T47D (cell line): ENCODE measurements at regions not wholly inside any gene's neighbourhood (a gene's known extent, or its start where the extent isn't known, plus 50 kb on each side); places are given as distances from the start of the nearest gene placed in this dataset.

Source experiments
- DNase-seq, 2 experiments: peaks; one replicate each; pipeline versions ENCODE4 v3.0.0 to v3.0.0-alpha.2; 2011 to 2012; ENCODE audit warnings: low read depth in 1 of 2, low spot score in 1 of 2
- JUND ChIP-seq: IDR thresholded peaks from 2 replicates; pipeline ENCODE4 v1.6.1; 2012; ENCODE audit warnings: low read depth
- in situ Hi-C: cut with HindIII; loops from 2 replicates; pipeline ENCODE4 v1.10.0; 2016; ENCODE audit warnings: low sequenced_read_pairs, low pct_unique_long_range_greater_than_20kb

DNA sequence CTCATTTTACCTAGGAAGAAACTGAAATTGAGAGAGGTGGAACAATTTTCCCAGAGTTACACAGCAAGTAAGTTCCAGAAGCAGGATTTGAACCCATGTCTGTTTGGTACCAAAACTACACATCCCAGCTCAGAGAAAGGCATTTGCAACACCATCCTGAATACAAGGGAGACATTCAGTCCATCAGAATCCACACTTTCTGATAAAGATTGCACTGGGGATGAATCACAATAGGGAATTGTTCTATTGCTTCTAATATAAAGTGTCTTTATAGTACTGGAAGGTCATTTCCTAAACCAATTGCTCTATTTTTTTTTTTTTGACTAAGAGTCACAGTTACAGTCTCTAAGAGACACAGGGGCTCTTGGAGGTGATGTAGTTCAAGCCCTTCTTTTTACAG is 208.1 kb upstream of the CADM1 start:
- no peak for TF ChIP-seq JUND
- in situ Hi-C loops: no loop called here
- DNase-seq: no peak

DNA sequence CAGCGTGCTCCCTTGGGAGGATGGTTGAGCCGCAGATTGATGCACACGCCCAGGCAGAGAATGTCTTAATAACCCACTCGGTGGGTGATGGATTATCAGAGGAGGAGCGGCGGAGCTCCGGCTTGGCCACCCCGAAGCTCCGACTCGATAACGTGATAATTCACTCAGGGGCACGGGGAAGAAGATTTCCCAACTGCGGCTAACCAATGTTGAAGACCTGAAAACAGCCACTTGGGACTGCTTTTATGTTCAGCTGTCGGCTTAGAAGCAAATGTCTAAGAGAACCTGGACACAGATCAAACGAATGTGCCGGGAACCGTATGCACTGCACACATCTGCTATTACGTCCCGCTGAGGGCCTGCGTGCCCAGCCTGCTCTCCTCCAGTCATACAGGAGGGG is 206.8 kb upstream of the CADM1 start:
- DNase-seq: no peak
- in situ Hi-C loops: no loop called here
- TF ChIP-seq JUND: no peak

DNA sequence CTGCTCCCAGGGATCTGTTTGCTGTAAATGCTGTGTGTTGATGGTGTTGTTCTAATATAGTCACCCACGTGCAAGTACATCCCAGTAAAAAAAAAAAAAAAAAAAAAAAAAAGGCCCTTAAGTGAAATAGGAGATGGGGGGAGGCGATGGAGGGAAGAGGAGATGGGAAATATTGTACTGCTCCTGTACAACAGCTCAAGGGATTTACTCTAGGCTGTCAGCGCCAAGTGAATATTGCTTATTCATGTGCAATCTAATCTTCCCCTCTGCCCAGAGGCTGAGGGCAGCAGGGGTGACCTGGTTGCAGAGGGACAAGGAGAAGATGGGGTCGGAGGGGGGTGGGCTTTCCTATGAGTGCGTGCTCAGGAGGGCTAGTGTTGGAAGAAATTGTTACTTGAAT is 206.2 kb upstream of the CADM1 start:
- no peak for DNase-seq
- no peak for TF ChIP-seq JUND
- in situ Hi-C loops: no loop called here

DNA sequence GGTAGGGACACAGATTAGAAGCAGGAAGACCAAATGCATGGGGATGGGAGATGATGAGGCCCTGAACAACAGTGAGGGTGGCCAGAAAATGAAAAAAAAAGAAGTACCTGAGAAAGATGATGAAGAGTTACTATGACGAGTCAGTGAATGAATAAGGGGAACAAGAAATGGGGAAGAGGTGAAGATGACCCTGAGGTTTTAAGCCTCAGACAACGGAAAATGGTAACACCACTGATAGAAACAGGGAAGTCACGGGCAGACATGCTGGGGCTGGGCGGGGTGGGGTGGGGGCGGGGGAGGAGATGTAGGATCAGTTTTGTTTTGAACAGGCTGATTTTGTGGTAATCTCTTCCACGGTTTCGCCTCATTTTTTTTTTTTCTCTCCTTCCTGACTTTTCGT is 205.1 kb upstream of the CADM1 start:
- no peak for TF ChIP-seq JUND
- DNase-seq: no peak
- in situ Hi-C loops: no loop called here

DNA sequence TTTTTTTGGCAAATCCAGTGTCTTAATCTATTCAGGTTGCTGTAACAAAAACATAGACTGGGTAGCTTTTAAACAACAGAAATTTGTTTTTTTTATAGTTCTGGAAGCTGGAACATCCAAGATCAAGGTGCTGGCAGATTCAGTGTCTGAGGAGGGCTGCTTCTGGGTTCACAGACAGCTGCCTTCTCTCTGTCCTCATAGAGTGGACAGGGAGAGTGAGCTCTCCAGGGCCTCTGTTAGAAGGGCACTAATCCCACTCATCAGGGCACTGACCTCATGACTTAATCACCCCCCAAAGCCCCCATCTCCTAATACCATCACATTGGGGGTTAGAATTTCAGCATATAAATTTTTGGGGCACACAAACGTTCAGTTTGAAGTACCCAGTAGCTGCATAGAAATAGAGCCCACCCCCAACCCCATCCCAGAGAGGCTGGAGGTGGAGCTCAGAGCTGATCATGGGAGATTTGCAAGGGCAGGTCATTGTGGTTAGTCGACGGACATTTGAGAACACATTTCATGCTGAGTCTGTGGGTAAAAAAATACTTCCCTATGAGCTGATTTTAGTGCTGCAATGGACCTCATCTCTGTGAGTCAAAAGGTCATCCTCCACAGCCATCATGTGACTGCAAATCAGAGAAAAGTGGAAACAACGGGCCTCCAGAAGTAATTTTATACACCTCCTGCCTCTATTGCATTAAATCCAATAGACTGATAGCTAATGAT is 203.1 kb upstream of the CADM1 start:
- in situ Hi-C loops: no loop called here
- DNase-seq: no peak
- TF ChIP-seq JUND: no peak

DNA sequence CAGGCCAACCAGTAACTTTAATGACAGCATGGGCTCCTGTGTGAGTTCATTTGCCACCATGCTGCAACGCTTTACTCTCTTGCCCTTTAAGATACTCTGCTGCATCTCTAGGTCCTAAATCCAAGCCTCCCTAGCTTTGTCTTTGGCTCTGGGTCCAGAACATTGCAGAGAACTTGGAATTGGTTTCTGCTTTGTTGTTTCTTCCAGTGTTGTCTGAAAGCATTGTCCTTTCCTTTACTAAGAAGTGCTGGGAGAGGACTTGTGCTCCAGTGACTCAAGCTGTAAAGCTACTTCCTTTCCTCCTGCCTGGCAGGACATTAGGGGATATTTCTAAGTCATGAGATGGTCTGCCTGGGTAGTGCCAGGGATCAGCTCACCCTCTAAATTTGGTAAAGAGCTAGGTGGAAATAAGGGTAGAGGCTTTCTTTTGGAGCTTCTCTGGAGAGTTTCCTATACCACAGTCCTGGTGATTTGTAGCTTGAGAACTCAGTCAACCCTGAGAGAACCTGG is 202.5 kb upstream of the CADM1 start:
- TF ChIP-seq JUND: no peak
- no peak for DNase-seq
- in situ Hi-C loops: no loop called here

DNA sequence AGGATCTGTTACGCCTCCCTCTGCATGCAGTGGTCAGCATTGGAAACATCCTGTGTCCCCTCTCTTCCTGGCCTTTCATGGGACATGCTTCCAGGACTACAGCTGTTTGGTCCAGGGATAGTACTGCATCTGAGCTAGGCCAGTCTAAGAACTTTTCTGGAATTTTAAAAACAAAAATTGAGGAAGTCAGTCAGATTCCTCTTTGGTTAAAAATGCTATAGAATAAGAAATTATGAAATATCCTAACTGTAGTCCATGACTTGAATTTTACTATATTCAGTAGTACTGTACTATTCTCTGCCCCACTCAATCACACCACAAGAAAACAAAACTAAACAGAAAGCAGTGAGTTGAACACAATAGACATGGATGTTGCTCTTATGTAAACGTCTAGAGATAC is 201.0 kb upstream of the CADM1 start:
- no peak for DNase-seq
- in situ Hi-C loops: no loop called here
- no peak for TF ChIP-seq JUND

DNA sequence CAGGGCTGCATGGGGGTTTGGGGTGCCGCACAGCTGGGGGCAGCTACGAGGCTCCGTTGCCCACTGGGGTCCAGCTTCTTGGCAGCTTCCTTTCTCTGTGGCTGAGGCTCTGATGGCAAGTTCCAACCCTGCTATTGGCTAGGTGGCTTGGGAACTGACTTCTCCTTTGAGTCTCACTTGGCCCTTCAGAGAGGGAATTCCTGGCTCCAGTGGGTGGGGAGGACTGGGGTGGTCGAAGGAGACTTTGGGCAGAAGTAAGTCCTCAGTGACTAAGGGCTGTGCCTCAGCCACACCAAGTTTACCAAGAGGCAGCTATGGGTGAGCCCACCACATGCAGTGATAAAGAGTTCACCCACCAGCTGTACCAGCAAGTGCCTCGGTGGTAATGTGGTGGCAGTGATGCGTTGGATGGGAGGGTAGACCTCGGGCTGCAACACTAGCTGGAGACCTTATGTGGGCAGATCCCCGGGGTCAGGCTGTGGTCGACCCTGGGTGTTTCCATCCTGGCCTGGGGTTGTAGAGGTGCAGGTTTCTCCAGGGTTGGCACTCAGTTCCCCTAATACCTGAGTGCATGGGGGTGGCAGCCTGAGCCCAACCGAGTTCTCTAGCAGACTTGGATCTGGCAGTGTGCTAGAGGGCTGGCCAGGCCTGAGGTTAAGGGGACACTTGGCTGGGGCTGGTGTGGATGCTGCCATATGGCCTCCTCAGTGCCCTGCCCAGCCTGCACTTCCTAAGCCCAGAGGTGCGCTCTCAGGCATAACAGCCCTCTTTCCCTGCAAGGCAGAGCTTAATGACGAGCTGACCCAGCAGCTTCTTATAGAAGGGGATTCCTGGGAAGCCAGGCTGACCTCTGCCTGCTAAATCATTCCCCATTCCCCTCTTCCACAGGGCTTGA is 197.0 kb upstream of the CADM1 start:
- TF ChIP-seq JUND: no peak
- in situ Hi-C loops: no loop called here
- DNase-seq: no peak

DNA sequence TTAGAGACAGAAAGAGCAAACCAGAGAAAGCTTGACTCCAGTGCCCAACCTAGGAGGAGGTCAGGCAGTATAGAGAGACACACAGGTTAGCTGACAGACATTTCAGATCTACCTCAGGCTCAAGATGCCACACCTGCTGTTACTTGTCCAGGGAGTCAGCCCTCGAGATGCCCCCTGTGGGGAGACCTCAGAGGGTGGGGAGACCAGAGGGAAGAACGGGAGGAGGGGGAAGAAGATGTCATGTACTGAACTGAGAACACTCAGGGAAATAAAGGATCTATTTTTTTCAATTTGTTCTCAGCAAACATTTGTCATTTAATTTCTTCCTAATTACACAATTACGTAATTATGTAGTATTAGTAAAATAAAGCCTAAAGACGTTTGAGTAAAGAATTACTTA is 196.3 kb upstream of the CADM1 start:
- DNase-seq: no peak
- in situ Hi-C loops: no loop called here

DNA sequence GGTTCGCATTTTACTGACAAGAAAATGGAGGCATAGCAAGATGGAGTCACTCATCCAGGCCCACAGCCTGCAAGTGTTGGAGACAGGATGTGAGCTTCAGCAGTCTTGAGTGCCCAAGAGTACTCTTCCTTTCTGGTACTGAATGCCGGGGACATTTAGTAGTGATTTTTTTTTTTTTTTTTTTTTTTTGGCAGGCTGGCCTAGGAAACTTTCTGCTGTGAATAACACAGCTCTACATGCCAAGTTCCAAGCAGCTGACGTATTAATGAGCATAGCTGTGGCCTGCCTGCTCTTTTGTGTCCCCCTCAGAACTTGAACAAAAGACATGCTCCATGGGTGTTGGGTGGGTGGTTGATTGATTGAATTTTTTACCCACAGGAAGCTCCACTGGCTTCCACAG is 195.5 kb upstream of the CADM1 start:
- in situ Hi-C loops: no loop called here
- no peak for TF ChIP-seq JUND
- DNase-seq: no peak

More for the DNA sequence above, 196.3 kb upstream of the CADM1 start:
- TF ChIP-seq JUND: no peak

DNA sequence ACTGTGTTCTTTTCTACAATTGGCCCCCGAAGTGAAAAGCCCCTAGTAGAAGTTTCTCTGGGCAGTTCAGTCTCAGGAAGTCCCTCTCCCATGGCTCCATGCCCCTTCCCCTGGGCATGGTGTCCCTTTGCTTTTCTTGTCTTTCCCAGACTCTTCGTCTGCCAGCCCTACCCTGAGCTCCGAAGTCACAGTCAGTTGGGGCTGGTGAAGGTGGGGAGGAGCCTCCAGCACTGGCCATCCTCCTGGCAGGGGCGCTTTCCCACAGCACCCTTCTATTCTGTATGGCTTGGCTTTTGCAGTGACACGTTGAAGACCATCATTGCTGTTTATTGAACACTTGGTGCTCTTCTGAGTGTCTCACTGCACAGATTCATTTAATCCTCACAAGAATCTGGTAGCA is 195.1 kb upstream of the CADM1 start:
- in situ Hi-C loops: no loop called here
- no peak for TF ChIP-seq JUND
- DNase-seq: no peak

DNA sequence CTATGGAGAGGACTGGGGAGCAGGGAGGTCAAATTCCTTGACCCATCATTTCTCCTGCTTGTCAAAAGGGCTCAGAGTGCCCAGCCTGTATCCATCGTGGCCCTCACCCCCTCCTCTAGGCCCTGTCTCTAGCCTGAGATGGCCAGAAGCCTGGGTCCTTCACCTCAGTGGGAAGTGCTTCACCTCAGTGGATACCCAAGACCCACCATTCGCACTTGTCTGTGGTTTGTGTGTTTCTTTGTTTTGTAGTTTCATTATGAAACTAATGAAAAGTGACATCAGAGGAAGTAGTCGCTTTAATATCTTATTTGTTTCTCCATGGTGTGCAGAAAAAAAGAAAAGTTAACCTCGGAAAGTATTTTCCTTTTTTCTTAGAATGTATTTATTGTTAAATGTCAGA is 194.0 kb upstream of the CADM1 start:
- no peak for TF ChIP-seq JUND
- no peak for DNase-seq
- in situ Hi-C loops: no loop called here

DNA sequence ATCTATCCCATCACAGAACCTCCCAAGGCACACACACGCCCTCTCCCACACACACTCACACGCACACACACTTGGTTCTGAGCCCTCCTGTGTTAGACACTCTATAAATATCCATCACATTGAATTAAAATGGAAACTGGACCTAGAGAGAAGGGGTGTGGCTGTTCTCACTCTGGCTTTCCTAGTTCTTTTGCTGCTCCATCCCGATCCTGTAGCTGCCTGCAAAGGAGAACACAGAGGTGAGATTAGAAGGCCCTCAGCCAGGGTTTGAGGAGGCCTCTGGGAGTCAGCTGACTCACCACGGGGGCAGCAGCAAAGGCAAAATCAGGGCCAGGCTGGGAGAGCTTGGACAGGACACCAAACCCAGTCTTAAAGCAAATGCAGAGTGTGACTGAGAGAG is 192.3 kb upstream of the CADM1 start:
- in situ Hi-C loops: no loop called here
- no peak for DNase-seq
- TF ChIP-seq JUND: no peak
